HG03571 (cell line): ENCODE measurements at regions not wholly inside any gene's neighbourhood (a gene's known extent, or its start where the extent isn't known, plus 50 kb on each side); places are given as distances from the start of the nearest gene placed in this dataset.
A peak's percentile ranks its signal among the peaks of the same experiment; 100 is the strongest.
"Not testable (repeated sequence)": the region's sequence is repeated elsewhere in the genome, so short reads cannot be mapped to it uniquely, and the experiment has no call there.

Experiments used
- ATAC-seq: cut with Tn5 transposase; IDR thresholded peaks from one replicate; pipeline ENCODE4 v1.9.1; 2021; ENCODE audit not compliant: unreplicated experiment

- ATAC-seq = peak; percentile 85
Measured at GRCh38 chr6:141463237-141463977, 669.3 kb upstream of the GJE1 start.

- ATAC-seq = no peak
Measured at GRCh38 chr6:141460743-141461484, 671.8 kb upstream of the GJE1 start.

GRCh38 chr6:141460245-141460644 lies 672.5 kb upstream of the GJE1 start:
- ATAC-seq = not testable (repeated sequence)

GRCh38 chr6:141457984-141458383 lies 674.7 kb upstream of the GJE1 start:
- ATAC-seq = not testable (repeated sequence)

GRCh38 chr6:141452354-141452686 lies 680.4 kb upstream of the GJE1 start:
- no peak for ATAC-seq

- ATAC-seq = no peak
Measured at GRCh38 chr6:141451511-141452353, 681.0 kb upstream of the GJE1 start.

- ATAC-seq = no peak
Measured at GRCh38 chr6:141451181-141451510, 681.6 kb upstream of the GJE1 start.

- ATAC-seq = no peak
Measured at GRCh38 chr6:141445928-141446628, 686.6 kb upstream of the GJE1 start.

- ATAC-seq = no peak
Measured at GRCh38 chr6:141443668-141444289, 688.9 kb upstream of the GJE1 start.

GRCh38 chr6:141443032-141443431 lies 689.7 kb upstream of the GJE1 start:
- ATAC-seq = no peak

GRCh38 chr6:141439513-141439912 lies 693.2 kb upstream of the GJE1 start:
- no peak for ATAC-seq

GRCh38 chr6:141437685-141438084 lies 695.0 kb upstream of the GJE1 start:
- ATAC-seq = no peak

GRCh38 chr6:141437011-141437410 lies 695.7 kb upstream of the GJE1 start:
- no peak for ATAC-seq

- ATAC-seq = no peak
Measured at GRCh38 chr6:141426400-141426980, 706.2 kb upstream of the GJE1 start.

GRCh38 chr6:141421378-141421777 lies 711.3 kb upstream of the GJE1 start:
- ATAC-seq = no peak

- no peak for ATAC-seq
Measured at GRCh38 chr6:141418076-141418475, 714.6 kb upstream of the GJE1 start.

- no peak for ATAC-seq
Measured at GRCh38 chr6:141415896-141416295, 716.8 kb upstream of the GJE1 start.

GRCh38 chr6:141413196-141413595 lies 719.5 kb upstream of the GJE1 start:
- no peak for ATAC-seq

GRCh38 chr6:141406761-141407160 lies 726.0 kb upstream of the GJE1 start:
- no peak for ATAC-seq

GRCh38 chr6:141403827-141404226 lies 728.9 kb upstream of the GJE1 start:
- no peak for ATAC-seq
